Neuronal stem cell (in vitro differentiated cells): ENCODE measurements at regions not wholly inside any gene's neighbourhood (a gene's known extent, or its start where the extent isn't known, plus 50 kb on each side); places are given as distances from the start of the nearest gene placed in this dataset.
"Not testable (repeated sequence)": the region's sequence is repeated elsewhere in the genome, so short reads cannot be mapped to it uniquely, and the experiment has no call there.

Experiments used
- DNase-seq: peaks from one replicate; pipeline ENCODE4 v3.0.0-alpha.2; 2013; ENCODE audit warnings: low spot score
- H2AFZ ChIP-seq: one replicate; pipeline ENCODE4 v1.6.1; 2013; ENCODE audit warnings: mild to moderate bottlenecking, low read length, inconsistent platforms
- H2AK5ac ChIP-seq: 2 replicates; pipeline ENCODE4 v1.6.1; 2013; ENCODE audit warnings: low read depth, mild to moderate bottlenecking, inconsistent platforms, low read length, moderate library complexity, mixed read lengths
- H2BK120ac ChIP-seq: 2 replicates; pipeline ENCODE4 v1.6.1; 2013; ENCODE audit warnings: low read depth, mild to moderate bottlenecking, inconsistent platforms, low read length, moderate library complexity, mixed read lengths
- H2BK12ac ChIP-seq: one replicate; pipeline ENCODE4 v1.6.1; 2013; ENCODE audit warnings: low read length, inconsistent platforms
- H2BK15ac ChIP-seq: 2 replicates; pipeline ENCODE4 v1.6.1; 2013; ENCODE audit warnings: mild to moderate bottlenecking, low read length, inconsistent platforms, mixed read lengths
- H2BK5ac ChIP-seq: one replicate; pipeline ENCODE4 v1.6.1; 2013; ENCODE audit warnings: inconsistent platforms, mild to moderate bottlenecking, low read length, moderate library complexity
- H3K14ac ChIP-seq: one replicate; pipeline ENCODE4 v1.6.1; 2013; ENCODE audit warnings: low read length, inconsistent platforms
- H3K18ac ChIP-seq: 2 replicates; pipeline ENCODE4 v1.6.1; 2013; ENCODE audit warnings: low read length, inconsistent platforms
- H3K23ac ChIP-seq: 2 replicates; pipeline ENCODE4 v1.6.1; 2013; ENCODE audit warnings: low read depth, mild to moderate bottlenecking, mixed read lengths, low read length, inconsistent platforms; ENCODE audit not compliant: poor library complexity
- H3K27ac ChIP-seq: replicated peaks from 3 replicates; pipeline ENCODE4 v1.5.1; 2013; ENCODE audit warnings: low read length, inconsistent platforms
- H3K27me3 ChIP-seq, 3 experiments: 2 replicates each; pipeline ENCODE4 v1.6.1; 2013; ENCODE audit warnings: low read length in 3 of 3, mild to moderate bottlenecking in 2 of 3, inconsistent platforms in 1 of 3, low read depth in 1 of 3, mixed read lengths in 1 of 3, moderate library complexity in 1 of 3; ENCODE audit not compliant: control insufficient read depth in 3 of 3, insufficient read depth in 3 of 3
- H3K36me3 ChIP-seq, 2 donors: replicated peaks in 1 of 2; 2 replicates each; pipeline ENCODE4 v1.6.1; 2013; ENCODE audit warnings: low read length in 2 of 2; ENCODE audit not compliant: control insufficient read depth in 2 of 2, insufficient read depth in 2 of 2
- H3K4ac ChIP-seq: 2 replicates; pipeline ENCODE4 v1.6.1; 2013; ENCODE audit warnings: inconsistent platforms, mild to moderate bottlenecking, low read length, moderate library complexity
- H3K4me1 ChIP-seq, 2 donors: 1 replicate in 1 of 2; 2 replicates in 1 of 2; pipeline ENCODE4 v1.6.1; 2013; ENCODE audit warnings: low read length in 2 of 2, low read depth in 1 of 2; ENCODE audit not compliant: control insufficient read depth in 2 of 2, insufficient read depth in 1 of 2
- H3K4me2 ChIP-seq: one replicate; pipeline ENCODE4 v1.6.1; 2013; ENCODE audit warnings: mild to moderate bottlenecking, low read length, inconsistent platforms; ENCODE audit not compliant: insufficient read depth, poor library complexity, severe bottlenecking
- H3K4me3 ChIP-seq, 2 donors: 2 replicates each; pipeline ENCODE4 v1.5.1; 2013; ENCODE audit warnings: low read length in 2 of 2, mild to moderate bottlenecking in 2 of 2, inconsistent platforms in 1 of 2, moderate library complexity in 1 of 2
- H3K79me1 ChIP-seq: one replicate; pipeline ENCODE4 v1.6.1; 2013; ENCODE audit warnings: low read depth, mild to moderate bottlenecking, inconsistent platforms, low read length, moderate library complexity
- H3K9ac ChIP-seq: one replicate; pipeline ENCODE4 v1.6.1; 2013; ENCODE audit warnings: mild to moderate bottlenecking, low read depth, low read length, inconsistent platforms; ENCODE audit not compliant: poor library complexity
- H3K9me3 ChIP-seq, 2 donors: replicated peaks in 1 of 2; 2 replicates each; pipeline versions ENCODE3 to v1.6.1; 2013; ENCODE audit warnings: low read length in 2 of 2, mild to moderate bottlenecking in 2 of 2, inconsistent platforms in 1 of 2, low read depth in 1 of 2, mixed read lengths in 1 of 2, moderate library complexity in 1 of 2; ENCODE audit not compliant: control insufficient read depth in 2 of 2, insufficient read depth in 1 of 2
- H4K8ac ChIP-seq: one replicate; pipeline ENCODE4 v1.6.1; 2013; ENCODE audit warnings: low read depth, mild to moderate bottlenecking, inconsistent platforms, low read length, moderate library complexity
- H4K91ac ChIP-seq: one replicate; pipeline ENCODE4 v1.6.1; 2013; ENCODE audit warnings: low read length, low read depth, mild to moderate bottlenecking, inconsistent platforms; ENCODE audit not compliant: poor library complexity
- WGBS, 2 donors: extraction: QIAGEN DNeasy Blood & Tissue Kit; methylation state at CpG; one replicate each; pipeline ENCODE4 v1.1.7; 2013; ENCODE audit warnings: missing lambda C conversion rate in 2 of 2, mixed read lengths in 1 of 2; ENCODE audit not compliant: insufficient read length in 2 of 2, insufficient replicate concordance in 1 of 2; ENCODE audit errors: extremely low coverage in 2 of 2; 5-methylcytosine and 5-hydroxymethylcytosine counted together

- Histone ChIP-seq H4K91ac (no peak overlapping the region), H3K23ac (no peak overlapping the region), H3K4me3 (no peak overlapping the region), H4K8ac (no peak overlapping the region), H3K27ac (no peak overlapping the region), H2BK12ac (no peak overlapping the region), H3K9me3 (no peaks in the 10 kb centered on the region), H3K4ac (no peak overlapping the region), H3K79me1 (no peaks in the 10 kb centered on the region), H3K4me2 (no peak overlapping the region), H2BK120ac (no peak overlapping the region), H2BK5ac (no peak overlapping the region), H3K4me1 (no peaks in the 10 kb centered on the region), H2BK15ac (no peak overlapping the region), H3K18ac (peak overlapping the region; percentile 31), H2AFZ (no peak overlapping the region), H3K27me3 (no peaks in the 10 kb centered on the region), H2AK5ac (no peak overlapping the region), H3K14ac (no peak overlapping the region), H3K9ac (no peak overlapping the region), H3K36me3 (no peaks in the 10 kb centered on the region)
- WGBS, 2 donors, result no CpG with 5 or more reads among the region's 5 CpGs
- DNase-seq, result no peak
Measured at GRCh38 chr1:29756498-29756897, 520.2 kb downstream of the PTPRU start.

DNA sequence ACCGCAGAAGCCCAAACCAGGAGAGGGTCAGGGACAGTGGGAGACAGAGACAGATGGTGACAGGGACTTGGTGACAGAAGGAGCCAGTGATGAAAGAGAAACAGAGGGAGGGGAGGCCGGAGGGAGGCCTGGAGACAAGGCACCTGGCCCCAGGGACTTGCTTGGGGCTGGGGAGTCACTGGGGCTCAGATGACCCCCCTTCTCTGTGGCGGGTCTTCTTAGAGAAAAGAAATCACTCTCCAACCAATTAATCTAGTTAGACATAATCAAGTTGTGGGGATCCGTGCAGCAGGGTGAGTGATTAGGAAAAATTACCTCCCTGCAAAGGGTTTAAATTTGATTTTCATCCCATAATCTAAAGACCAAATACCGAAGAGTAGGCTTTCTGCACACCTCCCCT is 519.8 kb downstream of the PTPRU start:
- Histone ChIP-seq H3K27ac (no peak overlapping the region), H3K23ac (no peak overlapping the region), H4K8ac (no peak overlapping the region), H2AFZ (no peak overlapping the region), H2AK5ac (no peak overlapping the region), H3K14ac (no peak overlapping the region), H3K4me2 (no peak overlapping the region), H3K27me3 (no peaks in the 10 kb centered on the region), H2BK15ac (no peak overlapping the region), H3K4me3 (no peak overlapping the region), H3K79me1 (no peaks in the 10 kb centered on the region), H2BK12ac (no peak overlapping the region), H4K91ac (no peak overlapping the region), H3K4me1 (no peaks in the 10 kb centered on the region), H3K18ac (no peak overlapping the region), H2BK120ac (no peak overlapping the region), H3K4ac (no peak overlapping the region), H3K9ac (no peak overlapping the region), H3K36me3 (no peaks in the 10 kb centered on the region), H2BK5ac (no peak overlapping the region), H3K9me3 (no peaks in the 10 kb centered on the region)
- no peak for DNase-seq
- WGBS, 2 donors, result no CpG with 5 or more reads among the region's 5 CpGs

- H4K8ac ChIP-seq, H3K9me3 ChIP-seq, H2BK15ac ChIP-seq, H3K18ac ChIP-seq, H3K4ac ChIP-seq, H2AK5ac ChIP-seq, H3K4me2 ChIP-seq, H3K27ac ChIP-seq, H3K9ac ChIP-seq, H2AFZ ChIP-seq, H3K4me3 ChIP-seq, H3K79me1 ChIP-seq, DNase-seq, H3K23ac ChIP-seq, H4K91ac ChIP-seq, H3K14ac ChIP-seq, H2BK12ac ChIP-seq, H2BK120ac ChIP-seq, H2BK5ac ChIP-seq, H3K36me3 ChIP-seq, H3K4me1 ChIP-seq, H3K27me3 ChIP-seq: not testable (repeated sequence)
- no CpG with 5 or more reads among the region's 6 CpGs for WGBS, 2 donors
Measured at GRCh38 chr1:29755412-29756015, 519.2 kb downstream of the PTPRU start.

DNA sequence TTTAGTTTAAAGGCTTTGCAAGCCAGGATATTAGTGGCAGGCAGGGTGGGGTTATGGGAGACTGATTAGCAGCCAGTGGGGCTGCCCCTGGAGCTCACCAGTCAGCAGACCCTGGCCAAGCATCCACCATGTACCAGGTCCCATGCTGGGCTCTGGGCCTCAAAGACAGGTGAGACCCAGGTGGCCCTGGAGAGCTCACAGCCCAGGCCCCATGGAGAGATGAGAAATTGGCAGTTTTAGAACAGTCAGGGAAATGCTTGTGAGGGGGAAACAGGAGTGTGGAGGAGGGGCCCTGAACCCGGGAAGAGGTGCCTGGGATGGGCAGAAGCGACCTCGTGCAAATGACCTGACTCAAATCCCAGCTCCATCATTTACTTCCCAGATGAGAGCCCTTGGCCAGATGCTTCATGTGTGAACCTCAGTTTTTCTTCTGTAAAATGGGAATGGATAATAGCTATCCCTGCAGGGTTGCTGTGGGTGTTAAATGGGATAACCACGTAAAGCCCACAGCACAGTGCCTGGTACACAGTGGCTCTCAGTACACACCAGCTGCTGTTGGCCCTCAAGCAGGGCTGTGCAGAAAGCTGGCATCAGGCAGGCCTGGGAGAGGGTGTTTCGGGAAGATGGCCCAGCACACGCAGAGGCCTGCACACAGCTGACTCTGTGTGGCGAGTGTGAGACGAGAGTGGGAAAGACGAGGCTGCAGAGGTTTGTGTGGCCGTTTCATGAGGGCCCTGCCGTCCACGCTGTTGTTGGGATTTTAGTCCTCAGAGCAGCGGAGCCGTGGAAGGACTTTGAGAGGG is 518.5 kb downstream of the PTPRU start:
- H2BK5ac ChIP-seq, result no peak overlapping the region
- no peak overlapping the region for H3K4ac ChIP-seq
- H4K8ac ChIP-seq, result no peak overlapping the region
- H3K4me3 ChIP-seq, result no peak overlapping the region
- no peak overlapping the region for H2BK12ac ChIP-seq
- no peaks in the 10 kb centered on the region for H3K4me1 ChIP-seq
- no peak overlapping the region for H3K14ac ChIP-seq
- H3K27ac ChIP-seq, result no peak overlapping the region
- no peaks in the 10 kb centered on the region for H3K36me3 ChIP-seq
- H4K91ac ChIP-seq, result no peak overlapping the region
- WGBS, 2 donors, result no CpG with 5 or more reads among the region's 14 CpGs
- no peak overlapping the region for H2BK120ac ChIP-seq
- no peak overlapping the region for H2AK5ac ChIP-seq
- no peak overlapping the region for H3K4me2 ChIP-seq
- no peak overlapping the region for H2AFZ ChIP-seq
- no peaks in the 10 kb centered on the region for H3K9me3 ChIP-seq
- no peaks in the 10 kb centered on the region for H3K27me3 ChIP-seq
- no peaks in the 10 kb centered on the region for H3K79me1 ChIP-seq
- DNase-seq, result no peak
- peak overlapping the region; percentile 81 for H3K23ac ChIP-seq
- H3K9ac ChIP-seq, result no peak overlapping the region
- H2BK15ac ChIP-seq, result no peak overlapping the region
- H3K18ac ChIP-seq, result no peak overlapping the region
